GM13976 (cell line): ENCODE measurements at regions not wholly inside any gene's neighbourhood (a gene's known extent, or its start where the extent isn't known, plus 50 kb on each side); places are given as distances from the start of the nearest gene placed in this dataset.
A peak's percentile ranks its signal among the peaks of the same experiment; 100 is the strongest.

Experiments used
- DNase-seq: peaks from one replicate; pipeline ENCODE4 v3.0.0; 2012; ENCODE audit warnings: low spot score
- CTCF ChIP-seq: IDR thresholded peaks from 2 replicates; pipeline ENCODE4 v1.5.1; 2012; ENCODE audit warnings: borderline replicate concordance, mild to moderate bottlenecking; ENCODE audit not compliant: insufficient read depth; ENCODE audit errors: extremely low read depth, missing control alignments, control extremely low read depth
- in situ Hi-C: fragments of 300-500 bp; cut with MboI; formaldehyde crosslinking; loops from one replicate; pipeline ENCODE4 v1.12.0; 2022; ENCODE audit warnings: low sequenced_read_pairs, mixed read lengths, inconsistent platforms; ENCODE audit not compliant: unreplicated experiment

GRCh38 chr5:93924628-93925027, 183.2 kb upstream of the POU5F2 start:
- no peak for TF ChIP-seq CTCF
- DNase-seq: no peak
- in situ Hi-C loops: loop anchor here (25.0 kb wide), 1 partner anchor 337 kb away; the partner anchor contains the start of genes NR2F1 and NR2F1-AS1

- no peak for DNase-seq
- in situ Hi-C loops: loop anchor here (25.0 kb wide), 1 partner anchor 335 kb away; the partner anchor contains the start of genes NR2F1 and NR2F1-AS1
- no peak for TF ChIP-seq CTCF
Observed at GRCh38 chr5:93922551-93922950, 181.2 kb upstream of the POU5F2 start.

GRCh38 chr5:93921001-93921400, 179.6 kb upstream of the POU5F2 start:
- in situ Hi-C loops: loop anchor here (25.0 kb wide), 1 partner anchor 334 kb away; the partner anchor contains the start of genes NR2F1 and NR2F1-AS1
- DNase-seq: no peak
- no peak for TF ChIP-seq CTCF

GRCh38 chr5:93916872-93917271, 175.5 kb upstream of the POU5F2 start:
- in situ Hi-C loops: loop anchor here (25.0 kb wide), 1 partner anchor 330 kb away; the partner anchor contains the start of genes NR2F1 and NR2F1-AS1
- TF ChIP-seq CTCF: no peak
- no peak for DNase-seq

- TF ChIP-seq CTCF: no peak
- peak; percentile 6 for DNase-seq
- in situ Hi-C loops: loop anchor here (25.0 kb wide), 1 partner anchor 328 kb away; the partner anchor contains the start of genes NR2F1 and NR2F1-AS1
Observed at GRCh38 chr5:93915142-93915553, 173.7 kb upstream of the POU5F2 start.

- in situ Hi-C loops: loop anchor here (25.0 kb wide), 1 partner anchor 324 kb away; the partner anchor contains the start of genes NR2F1 and NR2F1-AS1
- TF ChIP-seq CTCF: no peak
- no peak for DNase-seq
Observed at GRCh38 chr5:93911609-93912008, 170.2 kb upstream of the POU5F2 start.

- TF ChIP-seq CTCF: no peak
- no peak for DNase-seq
- in situ Hi-C loops: loop anchor here (25.0 kb wide), 1 partner anchor 322 kb away; the partner anchor contains the start of genes NR2F1 and NR2F1-AS1
Observed at GRCh38 chr5:93909356-93909755, 168.0 kb upstream of the POU5F2 start.
